Kidney (tissue), 13 donors: ENCODE measurements at regions not wholly inside any gene's neighbourhood (a gene's known extent, or its start where the extent isn't known, plus 50 kb on each side); places are given as distances from the start of the nearest gene placed in this dataset.

Source experiments
- DNase-seq, 5 donors: peaks; one replicate each; pipeline ENCODE4 v3.0.0-alpha.2; 2013 to 2020
- FAIRE-seq: peaks from 2 replicates; lab custom pipeline; 2012; peaks lifted over from hg19 to GRCh38; lab: Jason Lieb, UNC
- H3K27ac ChIP-seq, 2 donors: one replicate each; pipeline ENCODE4 v1.7.0; 2013; ENCODE audit warnings: low read depth in 2 of 2, low read length in 2 of 2, inconsistent platforms in 1 of 2
- H3K27me3 ChIP-seq: one replicate; pipeline ENCODE4 v1.7.1; 2013; ENCODE audit warnings: low read length, inconsistent platforms; ENCODE audit not compliant: control insufficient read depth, insufficient read depth
- H3K36me3 ChIP-seq, 3 donors: one replicate each; pipeline versions ENCODE4 v1.7.0 to v1.7.1; 2013; ENCODE audit warnings: low read length in 3 of 3, control low read depth in 1 of 3, inconsistent platforms in 1 of 3; ENCODE audit not compliant: insufficient read depth in 3 of 3, control insufficient read depth in 2 of 3
- H3K4me1 ChIP-seq, 3 donors: one replicate each; pipeline versions ENCODE4 v1.7.0 to v1.7.1; 2013; ENCODE audit warnings: low read length in 3 of 3, inconsistent platforms in 1 of 3, low read depth in 1 of 3; ENCODE audit not compliant: control insufficient read depth in 2 of 3, insufficient read depth in 2 of 3
- H3K4me3 ChIP-seq, 3 donors: one replicate each; pipeline versions ENCODE4 v1.7.0 to v1.8.1; 2013; ENCODE audit warnings: low read length in 3 of 3, control low read depth in 1 of 3, inconsistent platforms in 1 of 3
- H3K9ac ChIP-seq, 3 donors: one replicate each; pipeline versions ENCODE4 v1.7.0 to v1.7.1; 2013; ENCODE audit warnings: low read length in 3 of 3, control low read depth in 1 of 3, inconsistent platforms in 1 of 3
- H3K9me3 ChIP-seq, 3 donors: one replicate each; pipeline versions ENCODE4 v1.7.0 to v1.7.1; 2013; ENCODE audit warnings: low read length in 3 of 3, control low read depth in 1 of 3, inconsistent platforms in 1 of 3; ENCODE audit not compliant: control insufficient read depth in 2 of 3, insufficient read depth in 1 of 3
- CTCF ChIP-seq: IDR thresholded peaks from 3 replicates; pipeline ENCODE4 v1.5.1; 2012; ENCODE audit warnings: mild to moderate bottlenecking, moderate library complexity, borderline replicate concordance; ENCODE audit not compliant: insufficient read depth; ENCODE audit errors: extremely low read depth
- intact Hi-C: fragments of 100-400 bp; cut with DNase I; formaldehyde crosslinking; loops from one replicate; pipeline ENCODE4 v1.11.1; 2022
- donor health status: control.
- donor health status: control.
- donor health status: control.
- donor health status: control.
- donor health status: control.
- donor health status: DM: yes; HTN: yes; CAD: no.
- donor health status: Normal renal cell carcinoma (clear cell type).

GRCh38 chr15:58381697-58382096 lies 50.1 kb upstream of the LIPC start:
- FAIRE-seq = no peak
- intact Hi-C loops = no loop called here
- peaks cover 0 to 6% (median 2%) of the 10 kb centered on the region in 3 donors for H3K9me3 ChIP-seq

More at GRCh38 chr15:58381697-58382096, 50.1 kb upstream of the LIPC start:
- H3K27me3 ChIP-seq = no peaks in the 10 kb centered on the region
- no peak overlapping the region for H3K27ac ChIP-seq
- no peaks in the 10 kb centered on the region for H3K4me1 ChIP-seq
- no peak for DNase-seq
- TF ChIP-seq CTCF = no peak
- H3K9ac ChIP-seq = no peak overlapping the region
- H3K4me3 ChIP-seq = no peak overlapping the region
- no peaks in the 10 kb centered on the region for H3K36me3 ChIP-seq
